GM13977 (cell line): ENCODE measurements at regions not wholly inside any gene's neighbourhood (a gene's known extent, or its start where the extent isn't known, plus 50 kb on each side); places are given as distances from the start of the nearest gene placed in this dataset.

Experiments
- DNase-seq: peaks from one replicate; pipeline ENCODE4 v3.0.0; 2012; ENCODE audit warnings: low spot score
- CTCF ChIP-seq: IDR thresholded peaks from 2 replicates; pipeline ENCODE4 v1.5.1; 2012; ENCODE audit warnings: mild to moderate bottlenecking, control low read depth; ENCODE audit not compliant: insufficient read depth; ENCODE audit errors: extremely low read depth, missing control alignments
- in situ Hi-C: fragments of 300-500 bp; cut with MboI; formaldehyde crosslinking; loops from one replicate; pipeline ENCODE4 v1.12.0; 2022; ENCODE audit warnings: low sequenced_read_pairs, low pct_unique_long_range_greater_than_20kb, mixed read lengths, inconsistent platforms; ENCODE audit not compliant: unreplicated experiment

- TF ChIP-seq CTCF: no peak
- in situ Hi-C loops: no loop called here
- DNase-seq: no peak
Measured at GRCh38 chrX:25356456-25356855, 340.7 kb upstream of the ARX start.

GRCh38 chrX:25344161-25344936 is 328.6 kb upstream of the ARX start:
- TF ChIP-seq CTCF: no peak
- in situ Hi-C loops: no loop called here
- no peak for DNase-seq

DNA sequence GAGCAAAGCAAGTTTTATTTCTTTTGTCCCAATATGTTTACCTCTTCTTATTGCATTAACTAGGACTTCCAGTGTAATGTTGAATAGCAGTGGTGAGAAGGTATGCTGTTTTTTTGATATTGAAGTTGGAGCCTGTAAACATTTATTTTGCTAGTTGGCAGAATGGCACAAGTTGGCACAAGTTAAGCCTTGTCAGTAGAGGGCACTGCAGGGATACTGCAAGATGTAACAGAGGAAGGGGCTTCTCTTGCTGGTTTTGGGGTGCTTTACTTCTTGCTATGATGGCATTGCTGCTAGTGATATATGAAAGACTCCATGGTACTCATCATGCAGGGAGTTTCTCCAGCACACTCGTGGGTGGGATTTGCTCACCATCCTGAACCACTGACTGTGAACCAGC is 327.3 kb upstream of the ARX start:
- in situ Hi-C loops: no loop called here
- no peak for DNase-seq
- TF ChIP-seq CTCF: no peak

GRCh38 chrX:25337841-25338240 is 322.1 kb upstream of the ARX start:
- DNase-seq: no peak
- in situ Hi-C loops: no loop called here
- TF ChIP-seq CTCF: no peak

- in situ Hi-C loops: no loop called here
- DNase-seq: no peak
- TF ChIP-seq CTCF: no peak
Measured at GRCh38 chrX:25300994-25301393, 285.2 kb upstream of the ARX start.

DNA sequence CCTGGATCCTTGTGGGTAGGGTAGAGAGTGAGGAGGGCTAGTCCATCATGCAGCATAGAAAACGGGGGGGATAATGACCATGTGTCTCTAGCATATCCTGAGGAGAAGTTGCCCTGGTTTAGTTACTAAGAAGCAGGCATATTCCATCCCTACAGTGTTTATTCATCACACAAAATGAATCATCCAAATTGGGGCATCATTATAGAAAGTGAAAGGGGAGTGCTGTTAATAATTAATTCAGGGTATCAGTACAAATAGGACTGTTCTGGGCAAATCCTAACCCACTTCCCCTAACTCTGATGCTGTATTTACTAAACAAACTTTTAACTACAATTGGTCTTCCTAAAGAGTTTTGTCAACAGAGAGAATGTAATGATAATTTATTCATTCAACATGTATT is 281.1 kb upstream of the ARX start:
- DNase-seq: no peak
- in situ Hi-C loops: no loop called here
- TF ChIP-seq CTCF: no peak
